Posterior cingulate gyrus (tissue), 11 donors: ENCODE measurements at regions not wholly inside any gene's neighbourhood (a gene's known extent, or its start where the extent isn't known, plus 50 kb on each side); places are given as distances from the start of the nearest gene placed in this dataset.
"Not testable (repeated sequence)": the region's sequence is repeated elsewhere in the genome, so short reads cannot be mapped to it uniquely, and the experiment has no call there.

Source experiments
- DNase-seq, 10 donors: peaks; one replicate each; pipeline versions ENCODE4 v3.0.0 to v3.0.0-alpha.2; 2020 to 2021; ENCODE audit warnings: mixed read lengths in 3 of 10
- intact Hi-C: fragments of 100-400 bp; cut with DNase I; formaldehyde crosslinking; loops from one replicate; pipeline ENCODE4 v1.15.1; 2023

DNA sequence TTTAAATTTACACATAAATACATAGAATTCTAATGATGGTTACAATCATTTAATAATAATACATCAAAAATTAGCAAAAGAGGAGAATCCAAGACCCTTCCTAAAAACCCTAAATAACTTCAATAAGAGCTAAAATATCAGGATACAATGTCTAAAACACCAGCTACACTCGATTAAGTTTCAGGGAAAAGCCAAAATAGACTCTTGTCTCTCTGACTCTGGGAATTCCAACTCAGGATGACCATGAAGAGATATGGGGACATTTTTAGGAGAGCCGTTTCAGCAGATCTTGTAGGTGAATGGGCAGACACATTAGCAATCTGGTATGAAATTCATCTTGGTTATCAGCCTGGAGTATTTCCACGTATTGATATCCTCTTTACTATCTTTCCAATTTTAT, 193.3 kb upstream of the NR3C1 start:
- intact Hi-C loops, result no loop called here
- no peak for DNase-seq

DNA sequence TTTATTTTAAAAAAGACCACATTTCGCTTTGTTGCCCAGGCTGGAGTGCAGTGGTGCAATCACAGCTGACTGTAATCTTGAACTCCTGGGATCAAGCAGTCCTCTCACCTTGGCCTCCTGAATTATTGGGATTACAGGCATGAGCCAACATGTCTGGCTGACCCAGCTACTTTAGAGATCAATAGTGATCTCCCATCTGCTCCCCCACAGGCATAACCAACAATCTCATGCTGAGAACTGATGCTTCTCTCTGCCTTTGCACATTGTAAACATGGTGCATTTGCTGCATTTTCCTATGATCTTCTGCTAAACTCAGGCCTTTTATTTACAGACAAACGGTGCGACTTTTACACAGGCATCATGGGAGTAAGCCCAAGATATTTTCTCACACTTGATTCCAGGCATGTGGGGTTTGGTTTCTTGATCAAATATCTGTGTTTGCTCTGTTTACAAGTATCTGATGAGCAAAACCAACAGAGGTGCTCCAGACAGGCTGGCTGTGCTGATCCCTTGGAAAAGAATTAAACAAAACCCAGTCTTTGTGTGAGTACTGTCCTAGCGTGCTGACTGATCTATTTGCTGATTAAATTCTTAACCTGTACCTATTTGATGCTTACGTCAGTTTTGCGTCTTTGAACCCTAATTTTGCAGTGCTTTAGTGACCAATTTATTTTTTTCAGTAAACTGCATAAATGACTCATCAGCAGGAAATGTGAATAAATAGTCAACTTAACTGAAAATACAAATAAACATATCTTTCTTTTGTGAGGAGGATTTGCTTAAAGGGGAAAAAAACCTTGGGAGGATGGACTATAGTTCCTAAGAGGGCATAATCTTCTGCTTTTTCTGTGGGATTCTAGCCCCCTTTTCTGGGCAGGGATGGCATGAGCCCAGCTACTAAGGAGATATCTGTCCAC, 191.7 kb upstream of the NR3C1 start:
- DNase-seq, result no peak
- intact Hi-C loops, result no loop called here

DNA sequence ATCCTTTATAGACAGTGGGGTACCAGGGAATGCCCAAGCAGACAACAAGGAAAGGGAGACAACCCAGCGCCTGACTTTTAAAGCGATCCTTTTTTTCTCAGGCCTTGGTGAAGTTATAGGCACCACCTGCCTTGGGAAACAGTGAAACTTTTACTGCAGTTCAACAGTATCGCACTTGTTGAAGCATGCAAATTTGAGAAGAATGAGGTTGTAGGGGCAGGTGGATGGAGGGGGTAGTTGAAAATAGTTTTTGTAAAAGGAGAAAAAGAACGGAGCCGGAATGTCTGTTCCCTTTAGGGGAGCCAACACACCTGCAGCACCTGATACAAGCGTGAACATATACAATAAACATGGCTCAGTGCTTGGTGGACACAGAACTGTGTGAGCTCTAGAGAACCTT, 190.2 kb upstream of the NR3C1 start:
- intact Hi-C loops, result no loop called here

DNA sequence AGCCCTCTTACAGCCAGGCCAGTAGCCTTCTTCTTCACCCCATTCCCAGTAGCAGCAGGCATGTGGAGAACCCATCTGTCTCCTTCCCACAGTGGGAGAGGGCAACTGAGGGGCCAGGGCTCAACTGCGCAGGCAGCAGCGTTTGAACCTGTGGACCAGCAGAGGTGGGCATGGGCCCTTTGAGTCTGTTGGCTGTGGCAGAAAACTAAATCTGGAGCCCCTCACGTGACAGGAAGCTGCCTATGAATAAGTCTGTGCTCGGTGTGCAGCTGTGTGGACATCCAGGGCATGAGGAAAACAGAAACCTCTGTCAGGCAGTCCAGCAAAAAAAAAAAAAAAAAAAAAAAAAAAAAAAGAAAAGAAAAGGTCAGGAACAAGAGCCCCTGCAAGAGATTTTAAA, 189.2 kb upstream of the NR3C1 start:
- intact Hi-C loops, result no loop called here

More for the DNA sequence above, 190.2 kb upstream of the NR3C1 start:
- DNase-seq, result no peak

DNA sequence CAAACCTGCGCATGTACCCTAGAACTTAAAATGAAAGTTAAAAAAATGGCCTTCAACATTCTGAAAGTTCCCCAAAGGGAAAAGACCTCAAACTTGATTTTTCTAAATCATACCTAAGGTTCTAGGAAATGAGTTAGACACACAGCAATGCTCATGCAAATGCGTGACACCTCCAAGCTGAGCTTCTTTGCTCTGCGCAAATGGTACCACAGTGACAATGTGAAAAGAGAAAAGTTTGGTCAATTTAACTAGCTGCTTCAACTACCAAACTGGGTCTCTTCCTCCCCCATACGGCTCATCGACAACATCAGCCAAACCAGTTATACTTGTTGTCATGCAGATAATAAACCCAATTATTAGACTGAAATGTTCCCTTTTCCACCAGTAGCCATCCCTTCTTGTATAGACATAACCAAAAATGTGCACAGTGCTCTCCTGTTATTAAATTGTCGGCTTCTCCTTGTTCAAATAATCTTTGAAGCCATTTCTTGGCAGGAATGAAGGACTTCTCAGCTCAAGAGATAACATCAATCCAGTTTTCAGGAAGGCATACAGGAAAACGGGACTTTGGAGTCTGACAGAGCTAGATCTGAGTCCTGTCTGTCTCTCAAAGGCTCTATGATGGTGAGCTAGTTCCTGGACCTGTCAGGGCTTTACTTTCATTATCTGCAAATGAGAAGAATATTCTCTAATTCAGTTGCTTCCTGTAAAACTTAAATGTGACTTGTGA, 185.6 kb upstream of the NR3C1 start:
- intact Hi-C loops, result no loop called here

More for the DNA sequence above, 189.2 kb upstream of the NR3C1 start:
- peak in 1 of 10 donors; percentile 48 for DNase-seq

DNA sequence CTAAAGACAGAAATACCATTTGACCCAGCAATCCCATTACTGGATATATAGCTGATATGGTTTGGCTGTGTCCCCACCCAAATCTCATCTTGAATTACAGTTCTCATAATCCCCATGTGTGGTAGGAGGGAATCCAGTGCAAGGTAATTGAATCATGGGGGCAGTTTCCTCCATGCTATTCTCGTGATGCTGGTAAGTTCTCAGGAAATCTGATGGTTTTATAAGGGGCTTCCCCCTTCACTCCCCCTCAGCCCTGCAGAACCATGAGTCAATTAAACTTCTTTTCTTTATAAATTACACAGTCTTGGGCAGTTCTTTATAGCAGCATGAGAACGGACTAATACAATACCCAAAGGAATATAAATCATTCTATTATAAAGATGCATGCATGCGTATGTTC, 184.6 kb upstream of the NR3C1 start:
- intact Hi-C loops, DNase-seq: not testable (repeated sequence)

More for the DNA sequence above, 185.6 kb upstream of the NR3C1 start:
- no peak for DNase-seq

DNA sequence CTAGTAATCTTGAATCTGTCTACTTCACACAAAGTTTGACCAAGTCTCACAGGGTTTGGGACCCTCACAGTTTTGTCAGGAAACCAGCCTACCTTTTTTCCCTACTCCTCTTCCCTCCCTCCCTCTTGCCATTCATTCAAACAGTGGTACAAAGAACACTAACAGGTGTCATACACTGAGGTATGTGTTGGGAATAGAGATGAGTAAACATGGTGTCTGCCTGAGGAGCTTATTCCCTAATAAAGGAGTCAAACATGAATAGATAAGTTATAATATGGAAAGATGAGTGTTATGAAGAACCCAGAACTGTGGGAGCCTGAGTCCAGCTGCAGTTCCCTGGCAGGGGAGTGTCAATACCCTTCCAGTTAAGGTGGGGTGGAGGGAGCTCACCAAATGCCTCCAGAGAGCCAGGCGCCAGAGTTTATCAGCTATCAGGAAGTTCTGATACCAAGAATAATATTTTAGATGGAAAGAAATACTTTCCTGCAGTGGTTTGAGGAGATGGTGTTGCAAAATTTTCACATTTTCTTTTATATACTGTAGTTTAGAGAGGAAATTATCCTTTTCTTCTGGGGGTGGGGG, 183.4 kb upstream of the NR3C1 start:
- DNase-seq, result no peak
- intact Hi-C loops, result no loop called here

DNA sequence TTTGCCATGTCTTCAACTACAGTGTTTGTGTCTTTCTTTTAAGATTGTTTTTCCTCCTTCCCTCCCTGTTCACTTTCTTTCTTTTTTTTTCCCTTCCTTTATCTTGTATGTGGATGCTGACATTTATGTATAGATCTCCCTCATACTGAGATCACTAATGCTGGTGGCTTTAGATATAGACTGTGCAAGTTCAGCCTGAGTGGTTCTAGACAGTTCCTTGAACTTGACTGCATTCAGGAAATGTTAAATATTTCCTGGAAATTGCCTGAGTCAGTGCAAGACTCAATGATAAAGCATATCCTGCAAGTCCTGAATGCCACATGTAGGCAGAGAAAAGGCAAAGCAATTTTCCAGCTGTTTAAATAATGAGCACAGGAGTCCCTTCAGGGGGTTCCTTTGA, 182.5 kb upstream of the NR3C1 start:
- intact Hi-C loops, result no loop called here
- DNase-seq, result no peak

DNA sequence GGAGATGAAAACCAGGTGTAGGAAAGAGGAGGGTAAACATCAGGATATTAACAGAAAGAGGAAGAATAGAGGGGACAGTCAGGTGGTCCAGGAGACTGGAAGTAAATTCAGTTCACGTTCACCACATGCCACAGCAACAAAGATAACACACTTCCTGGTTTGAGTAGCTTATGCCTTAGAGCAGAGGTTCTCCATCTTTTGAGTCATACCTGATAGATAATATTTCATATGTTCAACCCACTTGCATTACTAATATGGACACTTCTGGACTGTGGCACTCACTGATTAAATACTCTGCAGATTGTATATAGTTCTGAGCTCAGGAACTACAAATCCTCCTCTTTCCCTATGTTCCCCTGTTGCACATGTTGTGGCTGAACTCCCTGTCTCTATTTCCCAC, 179.9 kb upstream of the NR3C1 start:
- intact Hi-C loops, result no loop called here
- DNase-seq, result no peak

DNA sequence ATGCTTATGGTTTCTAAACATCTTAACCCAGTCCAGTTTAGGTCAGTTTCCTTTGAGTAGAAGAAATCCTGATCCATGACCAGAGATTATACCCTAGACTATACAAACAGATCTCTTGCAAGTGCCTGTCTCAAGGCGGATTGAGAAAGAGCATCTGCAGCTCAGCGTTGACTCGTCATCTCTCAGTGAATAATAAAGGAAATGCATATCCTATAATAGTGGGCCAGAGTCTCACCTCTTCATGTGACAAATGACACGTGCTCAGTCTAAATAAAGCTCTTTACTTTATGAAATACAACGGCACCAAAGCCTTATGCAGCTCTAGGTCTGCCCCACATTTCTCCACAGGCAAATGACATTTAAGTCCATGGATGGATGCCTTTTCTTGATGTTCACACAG, 179.4 kb upstream of the NR3C1 start:
- intact Hi-C loops, result no loop called here
- no peak for DNase-seq

DNA sequence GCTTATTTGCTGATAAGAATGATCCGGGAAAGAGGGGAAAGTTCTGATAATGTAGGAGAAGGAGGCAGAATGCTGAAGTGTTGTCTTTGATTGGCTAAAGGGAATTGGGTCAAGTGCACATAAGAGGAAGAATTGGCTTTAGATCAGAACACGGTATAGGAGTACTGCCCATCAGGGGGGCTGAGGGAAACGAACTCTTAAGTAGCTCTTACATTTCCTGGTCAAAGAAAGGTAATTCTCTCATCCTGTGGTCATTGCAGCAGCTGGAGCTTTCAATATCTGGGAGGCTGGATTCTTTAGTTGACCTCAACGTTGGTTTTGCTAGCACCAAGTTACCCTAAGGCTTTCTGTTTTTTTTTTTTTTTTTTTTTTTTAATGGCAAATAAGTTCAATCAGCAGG, 178.7 kb upstream of the NR3C1 start:
- intact Hi-C loops, result no loop called here

DNA sequence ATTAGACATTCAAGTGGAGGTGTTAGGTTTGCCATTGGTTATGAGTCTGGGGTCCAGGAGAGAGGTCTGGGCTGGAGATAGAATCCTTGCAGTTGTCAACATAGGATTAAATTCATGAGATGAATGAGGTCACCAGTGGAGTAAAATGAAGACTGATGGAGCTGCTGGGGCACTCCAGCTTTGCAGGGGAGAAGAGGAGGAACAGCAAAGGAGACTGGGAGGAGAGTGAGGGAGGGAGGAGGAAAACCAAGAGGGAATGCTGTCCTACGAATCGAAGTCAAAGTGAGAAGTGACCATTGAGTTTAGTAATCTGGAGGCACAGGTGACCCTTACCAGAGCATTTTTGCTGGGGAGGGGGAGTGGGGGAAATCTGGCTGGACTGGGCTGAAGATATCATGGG, 178.2 kb upstream of the NR3C1 start:
- DNase-seq, result no peak
- intact Hi-C loops, result no loop called here

More for the DNA sequence above, 178.7 kb upstream of the NR3C1 start:
- no peak for DNase-seq

DNA sequence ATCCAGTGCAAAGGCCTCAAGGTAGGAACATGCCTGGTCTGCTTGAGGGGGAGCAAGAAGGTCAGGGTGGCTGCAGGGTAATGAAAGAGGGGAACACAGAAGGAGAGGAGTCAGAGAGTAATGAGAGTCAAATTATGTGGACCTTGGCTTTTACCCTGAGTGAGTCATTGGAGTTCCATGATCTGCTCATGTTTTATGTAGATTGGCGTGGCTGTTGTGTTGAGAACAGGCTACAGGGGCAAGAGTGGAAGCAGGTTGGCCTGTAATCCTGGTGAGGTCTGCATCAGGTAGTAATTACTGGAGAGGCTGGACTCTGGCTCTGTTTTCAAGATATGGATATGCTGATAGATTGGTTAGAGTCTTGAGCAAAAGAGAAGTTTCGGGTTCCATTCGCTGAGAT, 177.7 kb upstream of the NR3C1 start:
- DNase-seq, result no peak

DNA sequence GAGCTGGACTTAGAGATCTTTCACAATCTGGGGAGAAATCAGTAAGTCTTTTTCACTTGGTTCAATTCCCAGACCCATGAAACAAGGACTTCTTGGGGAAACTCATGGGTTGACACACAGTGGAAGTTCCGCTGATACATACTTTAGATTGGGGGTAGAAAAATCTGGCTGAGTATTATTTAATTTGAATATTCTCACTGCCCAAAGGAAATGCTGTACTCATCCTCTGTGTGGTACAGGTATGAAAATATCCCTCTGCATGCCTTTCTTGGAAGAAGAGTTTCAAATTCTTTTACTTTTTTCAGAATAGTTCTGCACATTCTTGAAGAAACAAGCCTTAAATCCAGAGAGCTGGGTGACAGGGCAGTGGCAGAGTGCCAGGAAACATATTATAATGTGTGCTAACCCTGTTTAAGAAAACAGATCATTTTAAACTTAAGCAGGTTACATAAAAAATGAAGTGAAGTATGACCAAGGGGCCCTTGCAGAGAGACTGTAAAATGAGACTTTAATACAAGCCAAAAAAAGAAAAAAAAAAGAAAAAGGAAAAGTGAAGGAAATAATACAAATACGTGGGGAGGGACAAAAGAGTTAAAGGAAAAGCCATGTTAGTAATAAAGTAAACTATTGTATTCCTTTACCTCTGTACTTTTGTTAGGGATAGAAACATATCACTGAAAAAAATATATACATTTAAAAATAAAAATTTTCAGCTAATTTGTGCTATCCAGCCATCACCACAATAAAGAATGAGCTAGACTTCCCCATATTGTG, 173.4 kb upstream of the NR3C1 start:
- DNase-seq, result no peak
- intact Hi-C loops, result no loop called here

More for the DNA sequence above, 177.7 kb upstream of the NR3C1 start:
- intact Hi-C loops, result no loop called here

DNA sequence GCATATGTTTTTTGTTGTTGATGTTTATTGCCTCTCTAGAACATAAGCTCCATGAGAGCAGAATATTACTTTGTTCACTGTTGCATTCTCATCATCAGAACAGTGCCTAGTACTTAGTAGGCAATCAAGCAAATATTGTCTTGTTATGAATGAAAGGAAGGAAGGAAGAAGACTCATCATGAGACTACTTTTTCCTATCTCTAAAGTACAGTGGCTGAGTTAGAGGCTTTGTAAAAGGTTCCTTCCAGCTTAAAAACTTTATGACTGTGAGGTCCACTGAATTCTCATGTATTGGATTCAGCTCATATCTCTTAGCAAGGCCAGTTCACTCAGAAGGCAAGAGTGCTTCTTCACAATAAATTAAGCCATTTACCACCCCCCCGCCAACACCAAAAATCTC, 171.8 kb upstream of the NR3C1 start:
- intact Hi-C loops, result no loop called here
- no peak for DNase-seq

DNA sequence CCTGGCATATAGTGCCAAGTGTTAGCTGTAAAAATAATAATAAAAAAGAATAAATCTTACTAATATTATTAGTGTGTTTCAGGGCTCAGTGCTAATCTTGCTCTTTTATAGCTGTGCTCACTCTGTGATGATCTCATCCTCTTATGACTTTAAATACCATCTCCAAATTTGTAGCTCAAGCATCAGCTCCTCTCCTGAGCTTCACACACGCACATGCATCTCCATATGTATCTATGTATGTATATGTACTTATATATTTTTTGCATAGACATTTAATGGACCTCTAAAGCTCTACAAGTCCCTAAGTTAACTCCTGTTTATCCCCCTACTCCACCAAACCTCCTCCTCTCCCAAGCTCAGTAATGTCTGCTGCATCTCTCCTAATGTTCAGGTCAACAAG, 170.8 kb upstream of the NR3C1 start:
- DNase-seq, result no peak
- intact Hi-C loops, result no loop called here

DNA sequence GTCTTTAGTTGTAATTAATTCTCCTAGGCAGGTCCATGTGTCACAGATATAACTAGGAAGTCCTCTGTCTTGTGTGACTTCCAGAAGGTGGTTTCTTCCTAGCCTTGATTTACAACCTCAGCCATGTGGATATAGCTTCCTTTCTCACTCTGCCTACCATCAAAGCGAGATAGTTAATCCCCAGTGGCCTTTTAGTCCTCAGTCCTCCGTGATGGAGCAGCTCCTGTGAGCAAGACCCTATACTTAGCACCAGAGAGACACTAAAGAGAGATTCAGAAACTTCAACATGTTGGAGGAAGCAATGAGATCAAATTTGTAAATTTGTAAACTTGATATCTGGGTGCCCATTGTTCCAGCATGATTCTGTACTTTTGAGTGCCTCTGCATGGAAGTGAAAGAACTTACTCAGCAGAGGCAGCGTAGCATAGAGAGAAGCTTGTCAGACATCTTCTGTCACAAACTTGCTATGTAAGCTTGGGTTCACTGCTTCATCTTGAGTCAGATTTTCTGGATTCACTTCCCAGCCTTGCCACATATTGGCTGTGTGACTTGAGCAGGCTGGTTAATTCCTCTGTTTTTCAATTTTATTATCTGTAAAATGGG, 170.2 kb upstream of the NR3C1 start:
- intact Hi-C loops, result no loop called here
- DNase-seq, result no peak

DNA sequence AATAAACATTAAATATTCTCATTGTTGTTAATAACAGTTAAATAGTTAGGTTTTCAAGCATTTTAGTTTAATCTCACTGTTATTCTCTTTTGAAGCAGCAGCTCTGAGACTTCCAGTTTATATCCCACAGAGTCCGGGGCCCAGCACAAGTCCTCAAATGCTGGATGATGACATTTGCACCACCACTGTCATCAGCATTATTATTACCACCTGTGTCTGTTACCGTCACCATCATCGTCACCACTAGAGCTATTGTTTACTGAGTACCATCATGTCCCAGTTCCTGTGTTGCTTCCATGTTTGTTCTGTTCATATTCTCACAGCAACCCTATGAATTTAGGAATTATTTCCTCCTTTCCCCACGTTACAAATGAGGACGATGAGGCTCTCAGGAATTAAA, 169.2 kb upstream of the NR3C1 start:
- no peak for DNase-seq
- intact Hi-C loops, result no loop called here

DNA sequence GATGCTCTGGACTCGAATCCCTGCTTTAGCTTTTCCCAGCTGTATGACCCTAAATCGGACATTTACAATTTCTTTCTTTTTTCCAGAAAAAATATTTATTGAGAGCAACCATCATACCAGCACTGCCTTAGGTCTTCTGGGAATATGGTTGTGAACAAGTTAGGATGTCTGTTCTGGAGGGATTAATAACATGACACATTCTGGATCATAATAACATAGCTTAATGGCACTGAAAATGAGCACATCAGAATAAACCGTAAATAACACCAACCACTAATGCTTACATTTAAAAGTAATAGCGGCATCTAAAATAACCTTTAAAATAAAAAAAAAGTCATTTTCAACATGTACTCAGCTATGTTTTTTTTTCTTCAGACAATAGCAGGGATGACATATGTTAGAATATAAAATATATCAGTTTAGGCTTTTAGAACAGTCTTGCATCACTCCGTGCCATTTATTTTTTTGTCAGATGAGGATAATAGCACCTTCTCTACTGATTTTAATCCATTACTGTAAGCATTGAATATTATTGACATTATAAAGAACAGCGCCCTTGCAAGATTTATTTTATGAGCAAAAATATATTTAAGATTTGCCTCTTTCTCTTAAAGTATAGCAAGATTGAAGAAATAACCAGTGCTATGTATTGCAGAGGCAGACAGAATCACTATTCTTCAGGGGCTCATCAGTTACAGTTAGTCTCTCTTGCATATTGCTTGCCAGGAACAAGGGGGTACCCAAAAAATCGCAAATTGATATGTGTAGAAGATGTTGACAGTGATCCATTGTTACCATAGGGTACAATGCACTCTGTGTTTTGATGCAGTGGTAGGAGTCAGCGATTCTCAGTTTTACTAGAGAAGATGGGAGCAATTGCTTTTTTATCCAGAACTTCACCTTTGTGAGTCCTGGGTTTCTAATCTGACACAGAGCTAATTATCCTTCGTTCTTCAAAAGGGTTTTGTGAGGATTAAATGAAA, 168.4 kb upstream of the NR3C1 start:
- intact Hi-C loops, result no loop called here
- DNase-seq, result no peak
